ENCODE measurements at regions not wholly inside any gene's neighbourhood (a gene's known extent, or its start where the extent isn't known, plus 50 kb on each side); places are given as distances from the start of the nearest gene placed in this dataset.
"Not testable (repeated sequence)": the region's sequence is repeated elsewhere in the genome, so short reads cannot be mapped to it uniquely, and the experiment has no call there.

DNA sequence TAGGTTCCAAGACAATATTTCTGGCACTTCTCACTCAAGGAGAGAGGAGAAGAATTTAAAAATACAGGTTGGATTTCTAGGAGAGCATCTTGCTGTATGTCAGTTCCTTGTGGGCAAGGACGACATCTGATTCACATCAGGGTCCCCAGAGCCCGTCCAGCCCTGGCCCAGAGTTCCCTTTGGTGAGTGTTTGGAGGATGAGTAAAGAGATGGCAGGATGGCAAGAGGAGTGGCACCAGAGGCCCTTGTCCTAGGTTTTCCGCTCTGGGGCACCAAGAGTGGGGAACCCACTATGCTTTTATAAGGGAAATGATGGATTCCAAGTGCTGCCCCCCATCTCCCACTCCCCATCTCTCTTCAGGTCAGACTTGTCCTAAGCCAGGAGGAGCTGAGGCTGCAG is 181.8 kb downstream of the TBC1D2B start:
- Histone ChIP-seq H3K27me3 (peaks cover 5% of the 10 kb centered on the region), H3K4me1 (ENCODE audit: control insufficient read depth in 1 of 2, insufficient read depth in 1 of 2, low read depth in 1 of 2, low read length in 1 of 2) (no peaks in the 10 kb centered on the region), H3K27ac (no peak overlapping the region), H3K4me3 (ENCODE audit: low read depth in 1 of 2, low read length in 1 of 2) (no peak overlapping the region), H3K36me3 (no peaks in the 10 kb centered on the region), H3K9me3 (no peaks in the 10 kb centered on the region)
- no peak for TF ChIP-seq CTCF (IDR thresholded peaks at IDR 0.05)

DNA sequence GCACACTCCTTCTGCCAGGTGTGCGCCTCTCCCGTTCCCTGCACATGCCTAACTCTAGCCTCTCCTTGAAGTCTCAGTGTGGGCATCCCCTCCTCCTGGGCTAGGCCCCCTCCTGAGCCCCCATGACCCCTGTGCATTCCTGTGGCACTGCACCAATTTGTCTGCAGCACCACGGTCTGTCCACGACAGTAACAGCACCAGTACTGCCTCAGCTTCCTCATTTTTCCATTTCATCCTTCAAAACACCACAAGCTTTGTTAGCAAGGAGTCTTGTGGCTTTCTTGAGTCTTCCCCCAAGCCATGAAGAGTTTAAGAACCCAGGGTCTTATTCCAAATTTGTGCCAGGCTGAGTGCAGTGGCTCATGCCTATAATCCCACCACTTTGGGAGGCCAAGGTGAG is 182.4 kb downstream of the TBC1D2B start:
- not testable (repeated sequence) for H3K27ac ChIP-seq; H3K4me1 ChIP-seq (ENCODE audit: control insufficient read depth in 1 of 2, insufficient read depth in 1 of 2, low read depth in 1 of 2, low read length in 1 of 2); H3K27me3 ChIP-seq; H3K36me3 ChIP-seq; H3K9me3 ChIP-seq; H3K4me3 ChIP-seq (ENCODE audit: low read depth in 1 of 2, low read length in 1 of 2)

- not testable (repeated sequence) for H3K27ac ChIP-seq; H3K9me3 ChIP-seq; H3K4me3 ChIP-seq (ENCODE audit: low read depth in 1 of 2, low read length in 1 of 2); H3K36me3 ChIP-seq; H3K4me1 ChIP-seq (ENCODE audit: control insufficient read depth in 1 of 2, insufficient read depth in 1 of 2, low read depth in 1 of 2, low read length in 1 of 2); H3K27me3 ChIP-seq
Observed at GRCh38 chr15:77893671-77894640, 183.6 kb downstream of the TBC1D2B start.

DNA sequence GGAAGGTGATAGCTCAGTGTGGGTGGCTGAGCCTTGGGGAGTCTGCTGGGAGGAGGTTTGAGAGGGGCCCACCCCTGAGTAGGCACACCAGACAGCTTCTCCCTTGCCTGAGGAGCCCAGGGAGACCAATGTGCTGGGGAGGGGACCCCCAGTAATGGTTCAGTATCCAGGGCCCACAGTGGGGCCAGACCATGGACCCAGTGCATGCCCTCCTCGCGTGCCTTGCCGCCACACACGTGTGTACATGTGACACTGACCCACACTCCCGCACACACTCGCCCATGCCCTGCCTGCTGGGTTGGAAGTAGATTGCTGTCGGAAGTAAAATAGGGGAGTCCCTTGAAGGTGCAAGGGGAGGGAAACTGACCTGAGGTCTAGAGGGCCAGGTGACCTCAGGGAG is 184.3 kb downstream of the TBC1D2B start:
- not testable (repeated sequence) for H3K4me1 ChIP-seq (ENCODE audit: control insufficient read depth in 1 of 2, insufficient read depth in 1 of 2, low read depth in 1 of 2, low read length in 1 of 2); H3K27ac ChIP-seq

GRCh38 chr15:77892335-77892734 is 185.2 kb downstream of the TBC1D2B start:
- no peak overlapping the region for H3K4me3 ChIP-seq (ENCODE audit: low read depth in 1 of 2, low read length in 1 of 2)
- H3K36me3 ChIP-seq = no peaks in the 10 kb centered on the region

More for the DNA sequence above, 184.3 kb downstream of the TBC1D2B start:
- H3K27me3 ChIP-seq; H3K4me3 ChIP-seq (ENCODE audit: low read depth in 1 of 2, low read length in 1 of 2); H3K36me3 ChIP-seq; H3K9me3 ChIP-seq: not testable (repeated sequence)

DNA sequence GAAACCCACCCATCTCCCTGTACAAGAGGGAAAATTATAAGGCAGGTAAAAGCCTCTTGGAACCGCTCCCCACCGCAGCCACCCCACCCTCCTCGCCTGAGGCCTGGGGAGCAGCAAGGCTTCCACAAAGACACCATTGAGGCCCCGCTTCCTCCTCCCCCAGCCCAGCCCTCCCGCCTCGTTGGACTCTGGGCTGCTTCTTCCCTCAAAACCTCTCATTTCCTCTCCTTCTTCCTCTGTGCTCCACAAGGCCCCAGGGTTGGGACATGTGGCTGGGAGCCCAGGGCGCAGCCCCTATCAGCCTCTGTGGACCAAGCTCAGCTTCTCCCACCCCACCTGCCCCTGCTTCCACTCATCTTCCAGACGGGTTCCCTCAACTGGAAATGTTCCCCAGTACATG is 185.6 kb downstream of the TBC1D2B start:
- not testable (repeated sequence) for H3K4me1 ChIP-seq (ENCODE audit: control insufficient read depth in 1 of 2, insufficient read depth in 1 of 2, low read depth in 1 of 2, low read length in 1 of 2); H3K9me3 ChIP-seq; H3K4me3 ChIP-seq (ENCODE audit: low read depth in 1 of 2, low read length in 1 of 2); H3K27me3 ChIP-seq; H3K27ac ChIP-seq; H3K36me3 ChIP-seq

More at GRCh38 chr15:77892335-77892734, 185.2 kb downstream of the TBC1D2B start:
- no peak for TF ChIP-seq CTCF (IDR thresholded peaks at IDR 0.05)
- Histone ChIP-seq H3K4me1 (ENCODE audit: control insufficient read depth in 1 of 2, insufficient read depth in 1 of 2, low read depth in 1 of 2, low read length in 1 of 2) (no peaks in the 10 kb centered on the region), H3K9me3 (no peaks in the 10 kb centered on the region), H3K27ac (no peak overlapping the region), H3K27me3 (peaks cover 8% of the 10 kb centered on the region)

- not testable (repeated sequence) for H3K4me3 ChIP-seq (ENCODE audit: low read depth in 1 of 2, low read length in 1 of 2); H3K9me3 ChIP-seq; H3K27ac ChIP-seq; H3K27me3 ChIP-seq; H3K36me3 ChIP-seq; H3K4me1 ChIP-seq (ENCODE audit: control insufficient read depth in 1 of 2, insufficient read depth in 1 of 2, low read depth in 1 of 2, low read length in 1 of 2)
Observed at GRCh38 chr15:77890911-77891801, 186.4 kb downstream of the TBC1D2B start.

DNA sequence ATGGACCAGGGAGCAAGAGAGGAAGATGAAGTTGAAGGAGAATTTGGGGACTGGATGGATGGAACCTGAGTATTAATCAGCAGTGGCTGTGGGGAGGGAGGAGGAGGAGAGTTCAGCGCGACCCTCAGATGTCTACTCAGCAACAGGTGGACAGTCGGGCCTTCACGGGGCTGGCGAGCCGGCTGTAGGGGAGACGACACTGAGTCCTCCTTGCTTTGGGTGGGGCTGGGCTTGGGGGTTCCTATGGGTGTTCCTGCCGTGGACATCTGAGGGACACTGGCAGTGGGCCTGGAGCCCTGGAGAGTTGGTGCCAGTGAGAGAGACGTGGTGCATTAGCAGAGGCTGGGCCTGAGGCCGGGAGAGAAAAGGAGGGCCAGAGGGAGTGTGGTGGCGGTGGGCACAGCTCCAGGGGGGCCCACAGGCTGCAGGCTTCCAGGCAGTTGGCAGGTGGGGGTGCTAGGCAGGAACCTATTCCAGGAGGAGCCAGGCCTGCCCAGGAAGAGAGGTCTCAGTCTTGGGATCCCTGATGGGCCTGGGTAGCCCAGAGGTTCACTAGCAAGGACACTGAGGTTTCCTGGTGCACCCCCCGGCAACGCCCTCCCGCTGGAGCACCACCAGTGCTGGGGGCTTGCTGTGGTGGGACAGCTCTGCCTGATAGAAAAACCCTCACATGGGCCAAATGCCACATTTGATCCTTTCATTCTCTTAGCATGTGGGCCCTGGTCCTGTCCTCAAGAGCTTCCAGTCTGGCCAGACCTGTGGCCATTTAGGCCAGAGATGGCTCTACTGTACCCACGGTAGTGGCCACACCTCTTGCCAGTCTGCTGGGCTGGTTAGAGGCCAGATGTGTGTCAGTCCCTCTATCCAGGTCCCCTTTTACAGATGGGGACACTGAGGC is 187.4 kb downstream of the TBC1D2B start:
- H3K9me3 ChIP-seq; H3K36me3 ChIP-seq; H3K27me3 ChIP-seq; H3K27ac ChIP-seq; H3K4me1 ChIP-seq (ENCODE audit: control insufficient read depth in 1 of 2, insufficient read depth in 1 of 2, low read depth in 1 of 2, low read length in 1 of 2); H3K4me3 ChIP-seq (ENCODE audit: low read depth in 1 of 2, low read length in 1 of 2): not testable (repeated sequence)

All from neutrophil (primary cell).